Coronary artery (tissue), 2 donors: ENCODE measurements at regions not wholly inside any gene's neighbourhood (a gene's known extent, or its start where the extent isn't known, plus 50 kb on each side); places are given as distances from the start of the nearest gene placed in this dataset.

Experiments used
- DNase-seq: peaks from one replicate; pipeline ENCODE4 v3.0.0-alpha.2; 2017; ENCODE audit warnings: low spot score
- H3K27ac ChIP-seq, 2 donors: fragments of 200-600 bp; sonication (generic); one replicate each; pipeline ENCODE4 v1.5.1; 2016 to 2019
- H3K4me3 ChIP-seq: fragments of 200-600 bp; sonication (generic); 2 replicates; pipeline ENCODE4 v1.5.1; 2016; ENCODE audit warnings: mild to moderate bottlenecking, moderate library complexity
- CTCF ChIP-seq: fragments of 200-600 bp; sonication (generic); IDR thresholded peaks from one replicate; pipeline ENCODE4 v1.5.1; 2019; ENCODE audit warnings: antibody characterized with exemption

- H3K4me3 ChIP-seq, result no peak overlapping the region
- no peak overlapping the region for H3K27ac ChIP-seq
- no peak for TF ChIP-seq CTCF
- no peak for DNase-seq
Measured at GRCh38 chr3:154764856-154765640, 315.1 kb upstream of the MME start.

- TF ChIP-seq CTCF, result no peak
- Histone ChIP-seq H3K4me3 (no peak overlapping the region), H3K27ac (no peak overlapping the region)
- no peak for DNase-seq
Measured at GRCh38 chr3:154762486-154762885, 317.6 kb upstream of the MME start.

GRCh38 chr3:154759966-154760365, 320.2 kb upstream of the MME start:
- no peak overlapping the region for H3K27ac ChIP-seq

GRCh38 chr3:154758109-154758868, 321.8 kb upstream of the MME start:
- DNase-seq, result no peak
- no peak overlapping the region for H3K4me3 ChIP-seq
- TF ChIP-seq CTCF, result no peak
- H3K27ac ChIP-seq, result no peak overlapping the region

More at GRCh38 chr3:154759966-154760365, 320.2 kb upstream of the MME start:
- no peak for DNase-seq
- TF ChIP-seq CTCF, result no peak
- no peak overlapping the region for H3K4me3 ChIP-seq

GRCh38 chr3:154753101-154753500, 323.1 kb upstream of the GPR149 start:
- H3K27ac ChIP-seq, result no peak overlapping the region
- no peak for DNase-seq
- H3K4me3 ChIP-seq, result no peak overlapping the region
- TF ChIP-seq CTCF, result no peak

GRCh38 chr3:154749514-154749913, 319.5 kb upstream of the GPR149 start:
- no peak for DNase-seq
- H3K27ac ChIP-seq, result no peak overlapping the region
- no peak for TF ChIP-seq CTCF
- H3K4me3 ChIP-seq, result no peak overlapping the region

- no peak overlapping the region for H3K4me3 ChIP-seq
- H3K27ac ChIP-seq, result no peak overlapping the region
- no peak for TF ChIP-seq CTCF
- no peak for DNase-seq
Measured at GRCh38 chr3:154745929-154746328, 315.9 kb upstream of the GPR149 start.
